B cell (primary cell): ENCODE measurements at regions not wholly inside any gene's neighbourhood (a gene's known extent, or its start where the extent isn't known, plus 50 kb on each side); places are given as distances from the start of the nearest gene placed in this dataset.

ENCODE experiments used
- ATAC-seq: fragments of 200-7000 bp; cut with Tn5 transposase; one replicate; pipeline ENCODE4 v1.10.0; 2021; ENCODE audit warnings: low read depth, mild to moderate bottlenecking, moderate number of reproducible peaks, moderate library complexity
- CTCF ChIA-PET: fragments of 350-600 bp; sonication (Branson Sonifier 250); formaldehyde crosslinking; loops from one replicate; lab custom pipeline; 2021; ENCODE audit warnings: antibody characterized with exemption, inconsistent platforms; lab: Charles Lee
- POLR2A ChIA-PET: fragments of 350-600 bp; sonication (Branson Sonifier 250); formaldehyde crosslinking; loops from one replicate; lab custom pipeline; 2021; ENCODE audit warnings: antibody characterized with exemption; lab: Charles Lee
- DNase-seq: peaks from one replicate; pipeline ENCODE4 v3.0.0; 2013
- H2AFZ ChIP-seq: 2 replicates; pipeline ENCODE4 v1.6.1; 2012; ENCODE audit warnings: mild to moderate bottlenecking, low read depth, low read length; ENCODE audit not compliant: insufficient read depth, poor library complexity, severe bottlenecking
- H3K27ac ChIP-seq, 2 donors: 1 replicate in 1 of 2; 2 replicates in 1 of 2; pipeline ENCODE4 v1.5.1; 2012 to 2013; ENCODE audit warnings: low read length in 2 of 2, mild to moderate bottlenecking in 2 of 2, moderate library complexity in 1 of 2
- H3K27me3 ChIP-seq, 4 experiments: fragments of 200-600 bp in 1 of 4; sonication (generic) in 1 of 4; replicated peaks in 1 of 4; 1 replicate in 2 of 4; 2 replicates in 2 of 4; pipeline versions ENCODE4 v1.6.1 to v1.7.0; 2013 to 2016; ENCODE audit warnings: low read length in 3 of 4, mild to moderate bottlenecking in 2 of 4, mixed read lengths in 1 of 4, moderate library complexity in 1 of 4; ENCODE audit not compliant: insufficient read depth in 4 of 4, control insufficient read depth in 3 of 4; ENCODE audit errors: control extremely low read depth in 1 of 4
- H3K36me3 ChIP-seq, 2 experiments: replicated peaks in 1 of 2; 1 replicate in 1 of 2; 2 replicates in 1 of 2; pipeline versions ENCODE4 v1.6.1 to v1.7.1; 2013; ENCODE audit warnings: low read length in 1 of 2; ENCODE audit not compliant: insufficient read depth in 2 of 2, control insufficient read depth in 1 of 2; ENCODE audit errors: control extremely low read depth in 1 of 2, extremely low read depth in 1 of 2
- H3K4me1 ChIP-seq, 2 donors: fragments of 200-600 bp in 1 of 2; sonication (generic) in 1 of 2; 1 replicate in 1 of 2; 2 replicates in 1 of 2; pipeline versions ENCODE4 v1.5.1 to v1.6.1; 2013 to 2017; ENCODE audit warnings: low read length in 2 of 2; ENCODE audit not compliant: control insufficient read depth in 2 of 2, insufficient read depth in 2 of 2
- H3K4me2 ChIP-seq: replicated peaks from 2 replicates; pipeline ENCODE3; 2012; ENCODE audit warnings: mild to moderate bottlenecking, low read depth, low read length; ENCODE audit not compliant: poor library complexity, severe bottlenecking
- H3K4me3 ChIP-seq, 5 experiments: fragments of 200-600 bp in 1 of 5; sonication (generic) in 1 of 5; 1 replicate in 3 of 5; 2 replicates in 2 of 5; pipeline versions ENCODE4 v1.5.1 to v1.7.0; 2011 to 2016; ENCODE audit warnings: low read length in 4 of 5, mild to moderate bottlenecking in 4 of 5, low read depth in 2 of 5, control low read depth in 1 of 5, moderate library complexity in 1 of 5; ENCODE audit not compliant: insufficient read depth in 1 of 5; ENCODE audit errors: control extremely low read depth in 1 of 5, extremely low read depth in 1 of 5
- H3K79me2 ChIP-seq: fragments of 200-600 bp; sonication (generic); one replicate; pipeline ENCODE4 v1.6.0; 2016; ENCODE audit warnings: low read length; ENCODE audit not compliant: control insufficient read depth, insufficient read depth
- H3K9ac ChIP-seq: fragments of 200-600 bp; sonication (generic); 2 replicates; pipeline ENCODE4 v1.6.1; 2017; ENCODE audit warnings: mild to moderate bottlenecking, low read length, moderate library complexity
- H3K9me3 ChIP-seq, 3 donors: one replicate each; pipeline versions ENCODE4 v1.6.1 to v1.7.1; 2013; ENCODE audit warnings: low read length in 2 of 3; ENCODE audit not compliant: control insufficient read depth in 2 of 3, insufficient read depth in 1 of 3; ENCODE audit errors: control extremely low read depth in 1 of 3
- H4K20me1 ChIP-seq: 2 replicates; pipeline ENCODE4 v1.6.0; 2012; ENCODE audit warnings: mild to moderate bottlenecking, low read length; ENCODE audit not compliant: insufficient read depth, control insufficient read depth, poor library complexity, severe bottlenecking
- H3K27ac Mint-ChIP-seq: one replicate; pipeline ENCODE4 v1.8.0; 2021; ENCODE audit warnings: mixed read lengths
- H3K27me3 Mint-ChIP-seq: one replicate; pipeline ENCODE4 v1.8.0; 2021; ENCODE audit warnings: mixed read lengths
- H3K4me1 Mint-ChIP-seq: one replicate; pipeline ENCODE4 v1.8.0; 2021; ENCODE audit warnings: mixed read lengths
- H3K4me3 Mint-ChIP-seq: one replicate; pipeline ENCODE4 v1.8.0; 2021; ENCODE audit warnings: mixed read lengths
- H3K9me3 Mint-ChIP-seq: one replicate; pipeline ENCODE4 v1.8.0; 2022; ENCODE audit warnings: mixed read lengths; ENCODE audit not compliant: insufficient read depth
- CTCF ChIP-seq: fragments of 200-600 bp; IDR thresholded peaks from one replicate; pipeline ENCODE4 v1.8.0; 2022; ENCODE audit warnings: antibody characterized with exemption, mild to moderate bottlenecking
- EZH2 ChIP-seq: IDR thresholded peaks from 2 replicates; pipeline ENCODE4 v1.6.1; 2012; ENCODE audit warnings: borderline replicate concordance, low read depth, mild to moderate bottlenecking, moderate library complexity, low read length; ENCODE audit not compliant: insufficient read depth, poor library complexity, severe bottlenecking
- WGBS: methylation state at CpG from one replicate; pipeline ENCODE4 v1.1.5; 2013; ENCODE audit warnings: missing lambda C conversion rate; ENCODE audit not compliant: insufficient coverage; 5-methylcytosine and 5-hydroxymethylcytosine counted together
- intact Hi-C: fragments of 100-400 bp; cut with micrococcal nuclease; formaldehyde crosslinking; loops from one replicate; pipeline ENCODE4 v1.10.0; 2022

- ChIA-PET POLR2A (interaction anchor here (0.6 to 1.3 kb wide), 2 partner anchors 185 to 191 kb away, joined by 3 to 4 read pairs; no protein-coding TSS in a partner anchor), CTCF (interaction anchor here (0.6 to 7.1 kb wide), 57 partner anchors 9 to 1477 kb away, joined by 3 to 151 read pairs (median 4); partner anchors contain the start of gene ARID2)
- no peaks in the 10 kb centered on the region for H3K36me3 ChIP-seq
- no peaks in the 10 kb centered on the region for H3K9me3 Mint-ChIP-seq
- no peak overlapping the region for H3K9ac ChIP-seq
- H3K4me2 ChIP-seq: peak overlapping the region; percentile 15
- no peaks in the 10 kb centered on the region for H3K79me2 ChIP-seq
- H2AFZ ChIP-seq: peak overlapping the region; percentile 31
- ATAC-seq (peak; percentile 90), DNase-seq (peak; percentile 82)
- no peak overlapping the region for H3K4me3 Mint-ChIP-seq
- intact Hi-C loops: loop anchor here (1.0 to 10.0 kb wide), 5 partner anchors 181 to 461 kb away; no protein-coding TSS in a partner anchor
- no CpG with 5 or more reads among the region's 2 CpGs for WGBS
- no peaks in the 10 kb centered on the region for H3K27me3 Mint-ChIP-seq
- no peaks in the 10 kb centered on the region for H3K27me3 ChIP-seq
- no peaks in the 10 kb centered on the region for H3K9me3 ChIP-seq
- peaks cover 4% of the 10 kb centered on the region for H3K4me1 Mint-ChIP-seq
- H3K4me1 ChIP-seq: no peaks in the 10 kb centered on the region
- no peak overlapping the region for H3K27ac Mint-ChIP-seq
- peak; percentile 84 for TF ChIP-seq CTCF
- TF ChIP-seq EZH2: no peak
- no peaks in the 10 kb centered on the region for H4K20me1 ChIP-seq
- no peak overlapping the region for H3K4me3 ChIP-seq
- H3K27ac ChIP-seq: no peak overlapping the region
Measured at GRCh38 chr12:45543887-45544286, 185.6 kb upstream of the ARID2 start.

GRCh38 chr12:45546545-45546944 lies 183.0 kb upstream of the ARID2 start:
- Histone ChIP-seq H3K9me3 (no peaks in the 10 kb centered on the region), H3K79me2 (no peaks in the 10 kb centered on the region), H3K4me3 (no peak overlapping the region), H4K20me1 (no peaks in the 10 kb centered on the region), H3K27ac (no peak overlapping the region), H3K36me3 (no peaks in the 10 kb centered on the region), H3K9ac (no peak overlapping the region), H2AFZ (no peak overlapping the region), H3K27me3 (no peaks in the 10 kb centered on the region), H3K4me2 (no peak overlapping the region), H3K4me1 (no peaks in the 10 kb centered on the region)
- Mint-ChIP-seq H3K27me3 (no peaks in the 10 kb centered on the region), H3K9me3 (no peaks in the 10 kb centered on the region), H3K4me1 (peaks cover 4% of the 10 kb centered on the region), H3K4me3 (no peak overlapping the region), H3K27ac (no peak overlapping the region)
- DNase-seq (no peak), ATAC-seq (no peak)
- POLR2A ChIA-PET: no interaction called here
- CTCF ChIA-PET: interaction anchor here (1.0 to 7.1 kb wide), 3 partner anchors 26 to 198 kb away, joined by 3 to 151 read pairs (median 135); partner anchors contain the start of gene ARID2
- intact Hi-C loops: loop anchor here (10.0 kb wide), 3 partner anchors 348 to 458 kb away; no protein-coding TSS in a partner anchor
- 93% methylated on average over 2 of the region's 2 CpGs for WGBS
- TF ChIP-seq EZH2 (no peak), CTCF (no peak)
